Uterus (tissue), 3 donors: ENCODE measurements at regions not wholly inside any gene's neighbourhood (a gene's known extent, or its start where the extent isn't known, plus 50 kb on each side); places are given as distances from the start of the nearest gene placed in this dataset.

Source experiments
- DNase-seq, 2 donors: peaks; one replicate each; pipeline ENCODE4 v3.0.0-alpha.2; 2019 to 2020
- H3K27ac ChIP-seq, 2 donors: fragments of 200-600 bp; sonication (generic); 1 replicate in 1 of 2; 2 replicates in 1 of 2; pipeline ENCODE4 v1.5.1; 2016 to 2018
- H3K27me3 ChIP-seq, 2 donors: fragments of 200-600 bp; sonication (generic); one replicate each; pipeline ENCODE4 v1.5.1; 2018 to 2019; ENCODE audit warnings: control low read depth in 1 of 2
- H3K36me3 ChIP-seq, 2 donors: fragments of 200-600 bp; sonication (generic); one replicate each; pipeline ENCODE4 v1.5.1; 2019; ENCODE audit warnings: control low read depth in 1 of 2
- H3K4me1 ChIP-seq, 2 donors: fragments of 200-600 bp; sonication (generic); one replicate each; pipeline ENCODE4 v1.5.1; 2018 to 2019; ENCODE audit warnings: control low read depth in 1 of 2
- H3K4me3 ChIP-seq, 2 donors: fragments of 200-600 bp; sonication (generic); 1 replicate in 1 of 2; 2 replicates in 1 of 2; pipeline ENCODE4 v1.5.1; 2018 to 2019; ENCODE audit warnings: mild to moderate bottlenecking in 1 of 2
- H3K9me3 ChIP-seq, 2 donors: fragments of 200-600 bp; sonication (generic); one replicate each; pipeline ENCODE4 v1.5.1; 2019; ENCODE audit warnings: control low read depth in 1 of 2
- CTCF ChIP-seq, 4 experiments: fragments of 200-600 bp in 2 of 4; fragments of 450-650 bp in 2 of 4; sonication (generic) in 2 of 4; IDR thresholded peaks; one replicate each; pipeline ENCODE4 v1.5.1; 2016 to 2019; ENCODE audit warnings: antibody characterized with exemption in 4 of 4, mild to moderate bottlenecking in 2 of 4, moderate library complexity in 1 of 4
- POLR2A ChIP-seq, 2 donors: fragments of 450-650 bp; IDR thresholded peaks; one replicate each; pipeline ENCODE4 v1.6.1; 2016; ENCODE audit warnings: antibody characterized with exemption in 2 of 2, mild to moderate bottlenecking in 1 of 2, moderate library complexity in 1 of 2
- intact Hi-C: fragments of 100-400 bp; cut with DNase I; formaldehyde crosslinking; loops from one replicate; pipeline ENCODE4 v1.15.1; 2023; ENCODE audit warnings: low total_unique reads
- donor health status: DM: yes; HTN: yes; CAD: no.

GRCh38 chr2:56017784-56018183 lies 94.2 kb upstream of the EFEMP1 start:
- Histone ChIP-seq H3K4me3 (no peak overlapping the region), H3K27ac (no peak overlapping the region), H3K27me3 (no peaks in the 10 kb centered on the region), H3K36me3 (no peaks in the 10 kb centered on the region), H3K4me1 (no peaks in the 10 kb centered on the region), H3K9me3 (no peaks in the 10 kb centered on the region)
- no peak for DNase-seq
- intact Hi-C loops = loop anchor here (10.0 kb wide), 1 partner anchor 293 kb away; no protein-coding TSS in a partner anchor
- no peak for TF ChIP-seq POLR2A (IDR thresholded peaks at IDR 0.05)
- TF ChIP-seq CTCF (IDR thresholded peaks at IDR 0.05) = no peak

GRCh38 chr2:56018267-56018666 lies 94.7 kb upstream of the EFEMP1 start:
- Histone ChIP-seq H3K4me1 (no peaks in the 10 kb centered on the region), H3K36me3 (no peaks in the 10 kb centered on the region), H3K4me3 (no peak overlapping the region), H3K27ac (no peak overlapping the region), H3K27me3 (no peaks in the 10 kb centered on the region), H3K9me3 (no peaks in the 10 kb centered on the region)
- DNase-seq = no peak
- intact Hi-C loops = loop anchor here (10.0 kb wide), 1 partner anchor 293 kb away; no protein-coding TSS in a partner anchor
- TF ChIP-seq CTCF (IDR thresholded peaks at IDR 0.05) (no peak), POLR2A (IDR thresholded peaks at IDR 0.05) (no peak)

- Histone ChIP-seq H3K36me3 (no peaks in the 10 kb centered on the region), H3K4me3 (no peak overlapping the region), H3K9me3 (no peaks in the 10 kb centered on the region), H3K4me1 (no peaks in the 10 kb centered on the region), H3K27ac (no peak overlapping the region), H3K27me3 (no peaks in the 10 kb centered on the region)
- DNase-seq = no peak
- TF ChIP-seq CTCF (IDR thresholded peaks at IDR 0.05) = no peak
- intact Hi-C loops = no loop called here
Observed at GRCh38 chr2:56021136-56021474, 97.5 kb upstream of the EFEMP1 start.

GRCh38 chr2:56021579-56021978 lies 98.0 kb upstream of the EFEMP1 start:
- H3K4me3 ChIP-seq = no peak overlapping the region
- H3K9me3 ChIP-seq = no peaks in the 10 kb centered on the region
- H3K4me1 ChIP-seq = no peaks in the 10 kb centered on the region
- no peak overlapping the region for H3K27ac ChIP-seq
- intact Hi-C loops = no loop called here
- no peaks in the 10 kb centered on the region for H3K36me3 ChIP-seq
- TF ChIP-seq POLR2A (IDR thresholded peaks at IDR 0.05) (no peak), CTCF (IDR thresholded peaks at IDR 0.05) (no peak)
- no peak for DNase-seq
- no peaks in the 10 kb centered on the region for H3K27me3 ChIP-seq

GRCh38 chr2:56025469-56026193 lies 102.0 kb upstream of the EFEMP1 start:
- no peak for TF ChIP-seq POLR2A (IDR thresholded peaks at IDR 0.05)
- TF ChIP-seq CTCF (IDR thresholded peaks at IDR 0.05) = no peak
- Histone ChIP-seq H3K36me3 (no peaks in the 10 kb centered on the region), H3K9me3 (no peaks in the 10 kb centered on the region), H3K4me3 (no peak overlapping the region), H3K27ac (no peak overlapping the region), H3K27me3 (no peaks in the 10 kb centered on the region), H3K4me1 (no peaks in the 10 kb centered on the region)
- intact Hi-C loops = no loop called here
- DNase-seq = no peak
